Keratinocyte (primary cell): ENCODE measurements at regions not wholly inside any gene's neighbourhood (a gene's known extent, or its start where the extent isn't known, plus 50 kb on each side); places are given as distances from the start of the nearest gene placed in this dataset.

Experiments
- CTCF ChIP-seq, 3 experiments: IDR thresholded peaks in 1 of 3; conservative IDR thresholded peaks in 1 of 3; optimal IDR thresholded peaks in 1 of 3; 2 replicates in 2 of 3; 3 replicates in 1 of 3; pipeline versions ENCODE3 to v1.5.1; 2011; ENCODE audit warnings: low read length in 3 of 3, mild to moderate bottlenecking in 3 of 3, moderate library complexity in 2 of 3, control low read depth in 1 of 3, inconsistent platforms in 1 of 3; ENCODE audit not compliant: insufficient read depth in 2 of 3; ENCODE audit errors: extremely low read depth in 1 of 3
- EZH2 ChIP-seq: IDR thresholded peaks from one replicate; pipeline ENCODE4 v1.6.1; 2012; ENCODE audit warnings: inconsistent platforms, mild to moderate bottlenecking, low read length, moderate library complexity

- no peak for TF ChIP-seq CTCF (optimal IDR thresholded peaks at IDR 0.05 in 1 of 3, IDR thresholded peaks at IDR 0.05 in 1 of 3, conservative IDR thresholded peaks at IDR 0.05 in 1 of 3; ENCODE audit: extremely low read depth in 1 of 3, insufficient read depth in 2 of 3, low read length in 3 of 3)
- no peak for TF ChIP-seq EZH2
Measured at GRCh38 chr6:23620911-23621401, 505.1 kb upstream of the NRSN1 start.
